ENCODE measurements at regions not wholly inside any gene's neighbourhood (a gene's known extent, or its start where the extent isn't known, plus 50 kb on each side); places are given as distances from the start of the nearest gene placed in this dataset.

- no peak for TF ChIP-seq REST (IDR thresholded peaks at IDR 0.05; ENCODE audit: insufficient read depth in 1 of 2, low read depth in 2 of 2, low read length in 2 of 2)
- no peak for TF ChIP-seq FOXP2 (optimal IDR thresholded peaks at IDR 0.05; ENCODE audit: borderline replicate concordance, extremely low read depth, extremely low read length, insufficient read depth)
- TF ChIP-seq POLR2AphosphoS5 (IDR thresholded peaks at IDR 0.05; ENCODE audit: low read depth, low read length), result no peak
- TF ChIP-seq SIN3A (IDR thresholded peaks at IDR 0.05; ENCODE audit: borderline replicate concordance, insufficient read depth, low read length), result no peak
- no peak for TF ChIP-seq TAF1 (IDR thresholded peaks at IDR 0.05; ENCODE audit: borderline replicate concordance, insufficient read depth, low read length)
These were observed 57.2 kb upstream of the ST8SIA2 start for GRCh38 chr15:92336419-92336987.

GRCh38 chr15:92339361-92339760 lies 54.3 kb upstream of the ST8SIA2 start:
- TF ChIP-seq TAF1 (IDR thresholded peaks at IDR 0.05; ENCODE audit: borderline replicate concordance, insufficient read depth, low read length) (no peak), FOXP2 (optimal IDR thresholded peaks at IDR 0.05; ENCODE audit: borderline replicate concordance, extremely low read depth, extremely low read length, insufficient read depth) (no peak), SIN3A (IDR thresholded peaks at IDR 0.05; ENCODE audit: borderline replicate concordance, insufficient read depth, low read length) (no peak), REST (IDR thresholded peaks at IDR 0.05; ENCODE audit: insufficient read depth in 1 of 2, low read depth in 2 of 2, low read length in 2 of 2) (no peak), POLR2AphosphoS5 (IDR thresholded peaks at IDR 0.05; ENCODE audit: low read depth, low read length) (no peak)

Measured in PFSK-1 (cell line).